Left renal pelvis (tissue), 4 donors: ENCODE measurements at regions not wholly inside any gene's neighbourhood (a gene's known extent, or its start where the extent isn't known, plus 50 kb on each side); places are given as distances from the start of the nearest gene placed in this dataset.
"Not testable (repeated sequence)": the region's sequence is repeated elsewhere in the genome, so short reads cannot be mapped to it uniquely, and the experiment has no call there.

Experiments
- DNase-seq, 4 donors: peaks; one replicate each; pipeline ENCODE4 v3.0.0-alpha.2; 2013; ENCODE audit warnings: low read depth in 4 of 4, low spot score in 3 of 4

GRCh38 chr5:30505014-30505886 lies 688.2 kb upstream of the CDH6 start:
- no peak for DNase-seq

- DNase-seq: no peak
These were observed 691.2 kb upstream of the CDH6 start for GRCh38 chr5:30502277-30502676.

DNA sequence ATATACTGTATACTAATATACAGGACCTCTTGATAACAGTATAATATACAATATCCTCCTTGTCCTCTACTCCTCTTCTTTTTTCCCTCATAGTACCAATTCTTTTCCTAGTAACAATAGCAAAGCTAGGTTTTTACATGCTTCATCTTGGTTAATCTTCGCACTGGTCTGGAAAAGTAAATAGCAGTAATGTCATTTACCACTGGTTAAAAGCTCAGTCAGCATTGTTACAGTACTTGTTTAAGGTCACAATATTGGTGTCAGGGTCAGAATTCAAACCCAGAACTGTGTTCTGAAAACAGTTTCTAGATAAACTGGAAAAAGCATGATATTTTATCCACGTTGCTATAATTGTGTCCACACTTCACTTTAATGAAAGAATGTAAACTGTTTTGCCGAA lies 692.4 kb upstream of the CDH6 start:
- DNase-seq: no peak

DNA sequence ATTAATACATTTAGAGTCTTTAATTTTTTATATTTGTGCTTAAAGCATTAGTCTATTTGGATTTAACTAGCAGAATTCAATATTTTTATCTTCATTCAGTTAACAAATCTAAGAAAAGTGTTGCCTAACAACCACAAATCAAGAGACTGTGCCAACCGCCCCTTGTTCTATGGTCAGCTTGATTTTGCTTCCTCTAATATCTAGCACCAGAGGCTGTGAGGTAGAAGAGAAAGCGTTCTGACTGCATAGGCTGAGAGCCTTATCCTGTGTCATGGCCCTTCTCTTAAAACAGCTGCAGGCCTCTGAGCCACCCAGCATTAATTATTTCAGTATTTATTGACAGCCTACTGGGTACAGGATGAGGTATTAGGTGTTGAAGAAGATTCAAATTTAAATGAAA lies 693.0 kb upstream of the CDH6 start:
- DNase-seq: no peak

- DNase-seq: no peak
These were observed 694.1 kb upstream of the CDH6 start for GRCh38 chr5:30499402-30499801.

- DNase-seq: no peak
These were observed 694.5 kb upstream of the CDH6 start for GRCh38 chr5:30498972-30499371.

DNA sequence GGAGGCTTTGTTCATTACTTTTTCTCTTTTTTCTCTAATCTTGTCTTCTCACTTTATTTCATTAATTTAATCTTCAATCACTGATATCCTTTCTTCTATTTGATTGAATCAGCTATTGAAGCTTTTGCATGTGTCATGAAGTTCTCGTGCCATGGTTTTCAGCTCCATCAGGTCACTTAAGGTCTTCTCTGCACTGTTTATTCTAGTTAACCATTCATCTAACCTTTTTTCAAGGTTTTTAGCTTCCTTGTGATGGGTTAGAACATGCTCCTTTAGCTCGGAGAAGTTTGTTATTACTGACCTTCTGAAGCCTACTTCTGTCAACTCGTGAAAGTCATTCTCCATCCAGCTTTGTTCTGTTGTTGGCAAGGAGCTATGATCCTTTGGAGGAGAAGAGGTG lies 695.0 kb upstream of the CDH6 start:
- DNase-seq: not testable (repeated sequence)

GRCh38 chr5:30494113-30494512 lies 699.4 kb upstream of the CDH6 start:
- DNase-seq: not testable (repeated sequence)

GRCh38 chr5:30479104-30479503 lies 714.4 kb upstream of the CDH6 start:
- DNase-seq: no peak

- no peak for DNase-seq
These were observed 718.1 kb upstream of the CDH6 start for GRCh38 chr5:30475429-30475828.

GRCh38 chr5:30469691-30470090 lies 723.8 kb upstream of the CDH6 start:
- DNase-seq: no peak

GRCh38 chr5:30458681-30459080 lies 734.8 kb upstream of the CDH6 start:
- no peak for DNase-seq

DNA sequence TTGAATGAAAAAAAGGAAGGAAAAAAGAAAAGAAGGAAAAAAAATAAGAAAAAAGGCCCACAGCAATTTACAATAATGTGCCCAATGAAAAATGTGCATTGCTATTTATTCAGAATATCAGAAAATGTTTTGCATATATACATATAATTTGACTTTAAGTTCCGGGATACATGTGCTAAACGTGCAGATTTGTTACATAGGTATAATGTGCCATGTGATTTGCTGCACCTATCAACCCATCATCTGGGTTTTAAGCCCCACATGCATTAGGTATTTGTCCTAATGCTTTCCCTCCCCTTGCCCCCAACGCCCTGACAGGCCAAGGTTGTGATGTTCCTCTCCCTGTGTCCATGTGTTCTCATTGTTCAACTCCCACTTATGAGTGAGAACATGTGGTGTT lies 738.0 kb upstream of the CDH6 start:
- DNase-seq: not testable (repeated sequence)

GRCh38 chr5:30453168-30453567 lies 740.3 kb upstream of the CDH6 start:
- DNase-seq: no peak

DNA sequence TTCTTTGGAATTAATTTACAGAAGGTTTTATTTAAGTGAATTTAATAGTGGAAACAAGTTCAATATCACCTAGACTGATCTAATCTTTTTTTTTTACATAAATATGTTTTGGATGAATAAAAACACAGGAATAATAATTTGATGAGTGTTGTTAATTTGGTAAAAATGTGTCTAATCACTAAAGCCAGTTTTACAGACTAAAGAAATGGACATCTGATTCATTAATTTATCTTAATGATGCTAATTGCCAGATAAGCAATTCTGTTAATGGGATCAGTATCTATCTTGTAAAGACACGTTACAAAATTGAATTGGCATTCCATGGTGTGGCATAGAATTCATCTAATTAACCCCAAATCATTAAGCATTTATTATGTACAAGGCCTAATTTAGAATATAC lies 743.3 kb upstream of the CDH6 start:
- DNase-seq: no peak

DNA sequence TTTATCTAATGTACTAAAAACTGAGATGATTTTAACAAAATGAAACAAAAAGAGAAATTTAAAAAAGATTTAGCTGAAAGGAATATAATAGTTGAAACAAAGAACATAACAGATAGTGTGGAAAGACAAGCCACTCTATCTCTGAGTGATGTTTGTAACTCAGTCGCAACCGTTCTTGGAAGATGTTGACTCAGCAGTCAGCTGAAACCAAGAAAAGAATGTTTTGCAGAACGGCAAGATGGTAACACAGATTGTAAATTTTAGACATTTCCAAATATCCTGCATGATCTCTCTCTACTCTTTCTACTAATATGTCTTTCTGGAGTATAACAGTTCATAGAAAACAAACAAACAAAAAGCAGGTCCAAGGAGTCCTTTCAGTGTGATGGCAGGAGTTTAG lies 746.1 kb upstream of the CDH6 start:
- DNase-seq: no peak

DNA sequence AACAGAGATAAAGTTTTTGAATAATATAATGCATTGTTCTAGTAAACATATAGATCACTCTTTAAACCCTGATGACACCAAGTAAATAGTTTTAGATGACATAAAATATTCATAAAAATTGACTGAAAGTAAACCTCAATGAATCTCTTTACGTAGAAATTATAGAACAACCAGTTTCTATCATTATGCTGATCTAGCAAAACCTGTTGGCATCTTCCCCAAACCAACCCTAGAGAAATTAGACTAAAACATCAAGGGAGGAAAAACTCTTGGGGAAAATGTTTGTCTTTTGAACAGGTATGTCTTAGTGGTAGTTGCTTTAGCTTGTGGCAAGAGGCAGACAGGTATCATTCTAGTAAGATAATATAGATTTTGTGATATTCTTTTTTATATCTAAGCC lies 747.0 kb upstream of the CDH6 start:
- DNase-seq: no peak

- DNase-seq: no peak
These were observed 754.7 kb upstream of the CDH6 start for GRCh38 chr5:30438785-30439184.

GRCh38 chr5:30436691-30437090 lies 756.8 kb upstream of the CDH6 start:
- DNase-seq: no peak

DNA sequence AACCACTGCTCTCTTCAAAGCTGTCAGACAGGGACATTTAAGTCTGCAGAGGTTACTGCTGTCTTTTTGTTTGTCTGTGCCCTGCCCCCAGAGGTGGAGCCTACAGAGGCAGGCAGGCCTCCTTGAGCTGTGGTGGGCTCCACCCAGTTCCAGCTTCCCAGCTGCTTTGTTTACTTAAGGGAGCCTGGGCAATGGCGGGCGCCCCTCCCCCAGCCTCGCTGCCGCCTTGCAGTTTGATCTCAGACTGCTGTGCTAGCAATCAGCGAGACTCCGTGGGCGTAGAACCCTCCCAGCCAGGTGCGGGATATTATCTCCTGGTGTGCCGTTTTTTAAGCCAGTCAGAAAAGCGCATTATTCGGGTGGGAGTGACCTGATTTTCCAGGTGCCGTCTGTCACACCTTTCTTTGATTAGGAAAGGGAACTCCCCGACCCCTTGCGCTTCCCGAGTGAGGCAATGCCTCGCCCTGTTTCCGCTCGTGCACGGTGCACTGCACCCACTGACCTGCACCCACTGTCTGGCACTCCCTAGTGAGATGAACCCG lies 764.5 kb upstream of the CDH6 start:
- not testable (repeated sequence) for DNase-seq

DNA sequence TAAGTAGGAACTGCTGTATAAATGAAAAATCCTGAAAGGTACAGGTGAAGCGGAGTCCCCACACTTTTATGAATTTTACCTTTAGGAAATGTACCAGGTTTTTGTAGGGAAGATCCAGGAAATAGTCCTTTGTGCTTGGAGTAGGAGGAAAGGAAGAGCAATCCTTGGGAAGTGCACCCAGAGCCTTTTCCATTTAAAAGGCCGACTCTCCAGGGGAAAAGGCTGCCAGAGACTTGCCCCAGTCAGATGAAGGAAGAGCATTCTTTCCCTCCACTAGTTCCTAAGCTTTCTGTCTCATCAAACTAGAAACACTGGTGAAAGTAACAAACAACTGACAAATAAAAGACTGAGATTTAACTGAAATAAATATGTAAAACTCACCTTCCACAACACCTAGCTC lies 779.4 kb upstream of the CDH6 start:
- DNase-seq: no peak

- DNase-seq: no peak
These were observed 779.9 kb upstream of the CDH6 start for GRCh38 chr5:30413540-30413939.

- no peak for DNase-seq
These were observed 787.7 kb upstream of the CDH6 start for GRCh38 chr5:30405821-30406220.
